ENCODE measurements at regions not wholly inside any gene's neighbourhood (a gene's known extent, or its start where the extent isn't known, plus 50 kb on each side); places are given as distances from the start of the nearest gene placed in this dataset.

DNA sequence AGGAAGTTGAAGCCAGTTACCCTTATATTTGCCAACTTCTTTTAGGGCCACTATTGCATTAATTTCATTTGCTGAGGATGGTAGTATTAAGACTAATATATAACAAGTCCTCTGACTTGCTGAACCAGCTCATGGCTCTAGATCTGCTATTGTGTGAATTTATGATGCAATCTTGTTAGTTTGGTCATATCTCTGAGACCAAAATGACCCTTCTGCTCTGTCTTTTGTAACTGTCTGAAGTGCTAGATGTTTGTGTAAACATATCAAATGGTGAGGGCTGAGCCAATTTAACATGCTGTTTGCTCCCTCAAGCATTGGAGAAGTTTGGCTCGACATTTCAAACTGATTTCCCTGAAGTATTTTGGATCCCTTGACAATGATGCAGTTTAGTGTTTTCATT lies 106.9 kb upstream of the PTGFR start:
- no peaks in the 10 kb centered on the region for H3K36me3 Mint-ChIP-seq (ENCODE audit: low read depth)
- DNase-seq, result no peak
- TF ChIP-seq, protein P1, sequence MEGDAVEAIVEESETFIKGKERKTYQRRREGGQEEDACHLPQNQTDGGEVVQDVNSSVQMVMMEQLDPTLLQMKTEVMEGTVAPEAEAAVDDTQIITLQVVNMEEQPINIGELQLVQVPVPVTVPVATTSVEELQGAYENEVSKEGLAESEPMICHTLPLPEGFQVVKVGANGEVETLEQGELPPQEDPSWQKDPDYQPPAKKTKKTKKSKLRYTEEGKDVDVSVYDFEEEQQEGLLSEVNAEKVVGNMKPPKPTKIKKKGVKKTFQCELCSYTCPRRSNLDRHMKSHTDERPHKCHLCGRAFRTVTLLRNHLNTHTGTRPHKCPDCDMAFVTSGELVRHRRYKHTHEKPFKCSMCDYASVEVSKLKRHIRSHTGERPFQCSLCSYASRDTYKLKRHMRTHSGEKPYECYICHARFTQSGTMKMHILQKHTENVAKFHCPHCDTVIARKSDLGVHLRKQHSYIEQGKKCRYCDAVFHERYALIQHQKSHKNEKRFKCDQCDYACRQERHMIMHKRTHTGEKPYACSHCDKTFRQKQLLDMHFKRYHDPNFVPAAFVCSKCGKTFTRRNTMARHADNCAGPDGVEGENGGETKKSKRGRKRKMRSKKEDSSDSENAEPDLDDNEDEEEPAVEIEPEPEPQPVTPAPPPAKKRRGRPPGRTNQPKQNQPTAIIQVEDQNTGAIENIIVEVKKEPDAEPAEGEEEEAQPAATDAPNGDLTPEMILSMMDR (IDR thresholded peaks at IDR 0.05), result no peak
- H3K27me3 Mint-ChIP-seq (ENCODE audit: insufficient read depth), result peaks cover 2% of the 10 kb centered on the region; the same call in 1 of the 2 replicates
- H3K4me3 Mint-ChIP-seq, result no peak overlapping the region
- no peaks in the 10 kb centered on the region; the same call in 1 of the 2 replicates for H3K4me1 Mint-ChIP-seq (ENCODE audit: low read depth)
- no peaks in the 10 kb centered on the region for H3K9me3 Mint-ChIP-seq
- H3K27ac Mint-ChIP-seq, result no peak overlapping the region

DNA sequence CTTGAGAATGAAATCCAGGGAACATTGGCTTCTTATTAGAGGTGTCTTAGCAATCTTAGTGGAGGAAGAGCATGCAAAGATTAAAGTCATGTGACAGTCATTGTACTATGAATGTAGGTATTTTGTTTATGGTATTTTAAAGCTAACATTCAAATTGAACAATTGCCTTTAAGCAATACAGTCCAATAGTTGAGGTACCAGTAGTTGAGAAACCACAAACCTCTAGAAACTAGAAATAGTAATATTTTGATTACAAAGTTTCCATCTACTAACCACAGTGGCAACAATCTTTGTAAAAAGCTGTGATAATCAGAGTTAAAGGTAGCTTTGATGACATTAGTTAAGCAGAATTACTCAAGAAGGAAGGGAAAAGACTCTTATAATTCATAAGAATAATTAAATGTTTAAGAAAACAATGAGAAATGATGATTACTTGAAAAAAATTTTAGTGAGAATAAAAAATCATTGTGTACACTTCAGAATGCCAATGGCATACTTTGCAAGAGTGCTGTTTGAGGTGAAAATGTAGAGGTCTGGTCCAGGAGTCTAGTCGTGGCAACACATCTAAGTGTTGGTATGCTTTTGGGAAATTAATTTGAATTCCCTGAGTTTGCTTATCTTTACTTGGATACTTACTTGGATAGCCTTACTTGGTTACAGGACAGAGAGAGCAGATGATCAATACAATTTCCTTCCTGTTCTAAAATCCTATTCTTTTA lies 104.9 kb upstream of the PTGFR start:
- H3K27ac Mint-ChIP-seq, result no peak overlapping the region
- no peaks in the 10 kb centered on the region; the same call in 1 of the 2 replicates for H3K27me3 Mint-ChIP-seq (ENCODE audit: insufficient read depth)
- no peaks in the 10 kb centered on the region for H3K36me3 Mint-ChIP-seq (ENCODE audit: low read depth)
- H3K4me3 Mint-ChIP-seq, result no peak overlapping the region
- no peaks in the 10 kb centered on the region for H3K9me3 Mint-ChIP-seq
- DNase-seq, result no peak
- no peaks in the 10 kb centered on the region; the same call in 1 of the 2 replicates for H3K4me1 Mint-ChIP-seq (ENCODE audit: low read depth)
- TF ChIP-seq, protein P1 (IDR thresholded peaks at IDR 0.05), result no peak

DNA sequence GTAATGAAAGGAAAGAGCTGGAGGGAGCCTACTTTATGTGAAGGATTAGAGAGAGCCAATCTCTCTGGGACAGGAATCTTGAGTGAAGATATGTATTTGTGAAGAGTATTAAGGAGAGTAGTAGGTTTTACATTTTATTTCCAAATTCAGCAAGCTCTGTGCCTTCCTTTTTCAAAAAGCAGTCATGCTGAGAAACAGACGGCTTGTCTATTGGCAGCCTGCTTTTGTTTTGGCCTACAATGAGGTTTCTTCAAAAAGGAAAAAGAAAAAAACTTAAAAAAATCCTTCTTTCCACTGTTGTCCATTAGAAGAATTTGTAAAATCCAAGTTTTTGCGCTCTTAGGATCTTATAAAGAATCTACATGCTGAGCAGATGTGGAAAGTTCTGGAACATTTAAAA lies 103.6 kb upstream of the PTGFR start:
- Mint-ChIP-seq H3K4me1 (ENCODE audit: low read depth) (no peaks in the 10 kb centered on the region; the same call in 1 of the 2 replicates), H3K27me3 (ENCODE audit: insufficient read depth) (no peaks in the 10 kb centered on the region; the same call in 1 of the 2 replicates), H3K27ac (no peak overlapping the region), H3K4me3 (no peak overlapping the region), H3K9me3 (no peaks in the 10 kb centered on the region), H3K36me3 (ENCODE audit: low read depth) (no peaks in the 10 kb centered on the region)
- TF ChIP-seq, protein P1 (IDR thresholded peaks at IDR 0.05), result no peak
- no peak for DNase-seq

DNA sequence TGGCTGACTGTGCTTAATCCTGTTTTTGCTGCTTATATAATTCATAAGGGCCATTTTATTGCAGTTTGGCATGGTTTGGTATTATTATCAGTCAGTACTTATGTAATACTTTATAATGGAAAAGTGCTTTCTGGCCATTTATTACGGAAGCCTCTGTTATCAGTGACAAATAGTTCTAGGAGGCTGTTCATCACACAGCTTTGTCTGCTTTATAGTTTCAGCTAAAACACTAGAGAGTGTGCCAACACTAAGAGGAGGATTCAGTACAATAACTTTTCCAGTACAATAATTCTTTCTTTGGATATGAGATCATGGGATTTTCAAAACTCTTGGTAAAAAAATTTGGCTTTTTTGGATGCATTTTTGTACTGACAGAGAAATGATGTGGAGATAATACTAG lies 102.9 kb upstream of the PTGFR start:
- H3K27me3 Mint-ChIP-seq (ENCODE audit: insufficient read depth), result no peaks in the 10 kb centered on the region; the same call in 1 of the 2 replicates
- H3K27ac Mint-ChIP-seq, result no peak overlapping the region
- TF ChIP-seq, protein P1 (IDR thresholded peaks at IDR 0.05), result no peak
- no peaks in the 10 kb centered on the region for H3K9me3 Mint-ChIP-seq
- no peak overlapping the region for H3K4me3 Mint-ChIP-seq
- no peak for DNase-seq
- H3K36me3 Mint-ChIP-seq (ENCODE audit: low read depth), result no peaks in the 10 kb centered on the region
- no peaks in the 10 kb centered on the region; the same call in 1 of the 2 replicates for H3K4me1 Mint-ChIP-seq (ENCODE audit: low read depth)

DNA sequence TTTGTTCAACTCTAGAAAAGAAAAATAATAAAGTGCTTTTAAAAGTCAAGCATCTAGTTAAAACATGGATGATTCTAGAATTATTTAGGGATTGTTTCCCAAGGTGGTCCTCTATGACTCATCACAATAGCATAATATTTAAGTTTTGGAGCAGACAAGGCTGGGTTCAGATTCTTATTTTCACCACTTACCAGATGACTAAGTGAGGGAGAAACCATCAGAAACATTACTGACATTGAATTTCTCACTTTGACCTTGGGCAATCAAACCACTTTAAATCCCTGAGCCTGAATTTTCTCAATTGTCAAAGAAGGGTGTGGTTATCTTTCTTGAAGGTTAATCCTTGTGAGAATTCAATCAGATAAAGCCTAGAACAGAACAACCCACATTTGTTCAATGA lies 102.5 kb upstream of the PTGFR start:
- Mint-ChIP-seq H3K4me1 (ENCODE audit: low read depth) (no peaks in the 10 kb centered on the region; the same call in 1 of the 2 replicates), H3K9me3 (no peaks in the 10 kb centered on the region), H3K27me3 (ENCODE audit: insufficient read depth) (no peaks in the 10 kb centered on the region; the same call in 1 of the 2 replicates), H3K36me3 (ENCODE audit: low read depth) (no peaks in the 10 kb centered on the region), H3K27ac (no peak overlapping the region), H3K4me3 (no peak overlapping the region)
- TF ChIP-seq, protein P1 (IDR thresholded peaks at IDR 0.05), result no peak
- DNase-seq, result no peak
